ENCODE measurements at regions not wholly inside any gene's neighbourhood (a gene's known extent, or its start where the extent isn't known, plus 50 kb on each side); places are given as distances from the start of the nearest gene placed in this dataset.

GRCh38 chr5:12672141-12672540 is 767.9 kb upstream of the CTNND2 start:
- no peak for TF ChIP-seq POLR2A (IDR thresholded peaks at IDR 0.05; ENCODE audit: low read length)
- TF ChIP-seq GATA1 (IDR thresholded peaks at IDR 0.05; ENCODE audit: low read depth, low read length) = no peak
